Pons (tissue), 1 donor: ENCODE measurements at regions not wholly inside any gene's neighbourhood (a gene's known extent, or its start where the extent isn't known, plus 50 kb on each side); places are given as distances from the start of the nearest gene placed in this dataset.
"Not testable (repeated sequence)": the region's sequence is repeated elsewhere in the genome, so short reads cannot be mapped to it uniquely, and the experiment has no call there.

Experiments
- DNase-seq: peaks from one replicate; pipeline ENCODE4 v3.0.0-alpha.2; 2016; ENCODE audit warnings: low spot score

DNA sequence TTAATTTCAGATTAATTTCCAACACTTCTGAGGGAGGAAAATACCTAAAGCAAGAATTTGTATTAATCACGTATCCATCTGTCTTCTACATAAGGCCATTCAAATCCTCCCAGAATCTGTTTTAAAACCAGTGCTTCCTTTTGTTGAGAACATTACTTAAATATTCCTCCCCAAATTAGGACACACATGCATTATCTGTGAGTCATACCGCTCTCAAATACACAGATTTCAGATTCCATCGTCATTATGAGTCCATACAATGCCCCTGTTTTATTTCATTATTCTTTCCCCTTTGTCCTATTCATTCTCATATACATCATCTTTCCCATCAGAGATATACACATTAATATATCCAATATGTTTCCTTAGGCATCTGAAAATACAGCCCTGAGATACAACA, 57.3 kb upstream of the PRSS12 start:
- DNase-seq: no peak

GRCh38 chr4:118417325-118417724, 64.5 kb upstream of the PRSS12 start:
- no peak for DNase-seq

DNA sequence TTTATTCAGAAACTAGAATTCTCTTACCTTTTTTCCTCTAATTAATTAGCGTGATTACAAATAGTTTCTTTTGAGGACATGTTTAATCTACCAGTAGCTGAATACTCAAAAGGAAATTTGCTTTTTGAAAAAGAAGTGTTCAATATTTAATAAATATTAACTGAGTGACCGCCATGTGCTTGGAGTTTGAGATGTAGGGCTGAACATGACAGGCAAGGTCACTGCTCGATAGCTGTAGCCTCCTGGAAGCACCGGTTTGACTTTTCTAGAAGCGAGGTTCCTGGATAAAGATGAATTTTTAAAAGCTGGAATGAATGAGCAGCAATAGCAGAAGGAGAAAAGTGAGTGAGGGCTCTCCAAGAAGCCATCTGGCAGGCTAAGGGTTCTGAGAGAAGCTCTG, 65.0 kb upstream of the PRSS12 start:
- DNase-seq: not testable (repeated sequence)

DNA sequence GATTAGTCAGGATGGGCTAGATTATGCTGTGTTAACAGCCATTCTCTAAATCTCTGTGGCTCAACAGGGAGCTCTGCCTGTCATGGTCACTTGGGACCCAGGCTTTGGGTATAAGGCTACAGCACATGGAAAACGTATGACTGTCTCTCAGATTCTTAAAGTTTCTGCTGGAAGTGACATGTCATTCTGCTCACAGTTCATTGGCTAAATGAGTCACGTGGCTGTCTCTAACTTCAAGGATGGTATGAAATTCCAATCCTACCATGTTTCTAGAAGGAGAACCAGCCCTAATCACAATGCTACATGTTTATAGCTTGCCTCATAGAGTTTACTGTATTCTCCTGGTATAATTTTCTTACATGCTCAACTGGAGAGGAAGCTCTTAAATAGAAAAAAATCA, 65.6 kb upstream of the PRSS12 start:
- not testable (repeated sequence) for DNase-seq

DNA sequence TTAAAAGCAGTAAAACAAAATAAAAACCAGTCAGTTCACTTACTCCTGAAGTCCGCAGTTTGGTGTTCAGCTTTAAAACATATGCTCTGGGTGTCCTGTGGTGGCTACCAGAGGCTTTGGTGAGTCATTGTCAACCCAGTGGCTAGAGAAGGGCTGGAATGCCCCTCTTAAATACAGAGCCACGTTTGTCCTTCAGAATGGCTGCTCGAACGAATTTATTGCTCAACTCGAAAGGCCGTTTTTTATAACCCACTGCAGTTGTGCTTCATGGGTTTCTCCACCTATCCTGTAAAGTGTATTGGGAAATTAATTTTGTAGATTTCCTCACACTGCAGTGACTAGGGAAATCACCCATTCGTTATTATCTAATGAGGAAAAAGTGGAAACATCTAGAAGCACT, 66.8 kb upstream of the PRSS12 start:
- not testable (repeated sequence) for DNase-seq

DNA sequence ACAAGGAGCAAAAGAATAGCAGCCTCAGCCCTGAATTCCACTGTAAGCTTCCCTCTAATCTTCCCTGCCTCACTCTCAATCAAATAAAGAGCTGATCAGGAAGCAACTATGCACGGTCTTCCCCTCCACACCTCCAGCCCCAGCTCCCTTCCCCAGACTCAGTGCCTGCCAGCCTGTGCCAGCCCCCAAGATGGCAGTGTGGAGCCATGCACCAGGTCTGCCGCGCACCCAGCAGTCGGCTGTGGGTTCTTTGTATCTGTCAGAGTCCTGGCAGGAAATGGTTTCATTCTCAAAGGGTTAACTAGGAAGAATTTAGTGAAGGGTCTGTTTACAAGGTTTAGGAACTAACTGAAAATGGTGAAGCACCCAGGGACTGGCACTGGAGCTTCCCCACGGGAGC, 71.3 kb upstream of the PRSS12 start:
- peak; percentile 7 for DNase-seq

GRCh38 chr4:118428881-118429280, 76.1 kb upstream of the PRSS12 start:
- DNase-seq: not testable (repeated sequence)

DNA sequence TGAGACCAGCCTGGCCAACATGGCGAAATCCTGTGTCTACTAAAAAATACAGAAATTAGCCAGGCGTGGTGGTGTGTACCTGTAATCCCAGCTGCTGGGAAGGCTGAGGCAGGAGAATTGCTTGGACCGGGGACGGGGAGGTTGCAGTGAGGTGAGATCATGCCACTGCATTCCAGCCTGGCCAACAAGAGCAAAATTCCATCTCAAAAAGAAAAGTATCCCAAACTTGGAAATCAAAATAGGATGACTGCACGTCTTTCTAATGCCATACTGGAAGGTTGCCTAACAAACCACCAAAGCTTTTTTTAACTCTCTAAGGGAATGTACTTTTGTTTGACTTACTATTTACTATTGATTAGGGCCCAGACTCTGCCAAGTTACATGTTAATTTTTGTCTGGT, 79.6 kb upstream of the PRSS12 start:
- DNase-seq: not testable (repeated sequence)

DNA sequence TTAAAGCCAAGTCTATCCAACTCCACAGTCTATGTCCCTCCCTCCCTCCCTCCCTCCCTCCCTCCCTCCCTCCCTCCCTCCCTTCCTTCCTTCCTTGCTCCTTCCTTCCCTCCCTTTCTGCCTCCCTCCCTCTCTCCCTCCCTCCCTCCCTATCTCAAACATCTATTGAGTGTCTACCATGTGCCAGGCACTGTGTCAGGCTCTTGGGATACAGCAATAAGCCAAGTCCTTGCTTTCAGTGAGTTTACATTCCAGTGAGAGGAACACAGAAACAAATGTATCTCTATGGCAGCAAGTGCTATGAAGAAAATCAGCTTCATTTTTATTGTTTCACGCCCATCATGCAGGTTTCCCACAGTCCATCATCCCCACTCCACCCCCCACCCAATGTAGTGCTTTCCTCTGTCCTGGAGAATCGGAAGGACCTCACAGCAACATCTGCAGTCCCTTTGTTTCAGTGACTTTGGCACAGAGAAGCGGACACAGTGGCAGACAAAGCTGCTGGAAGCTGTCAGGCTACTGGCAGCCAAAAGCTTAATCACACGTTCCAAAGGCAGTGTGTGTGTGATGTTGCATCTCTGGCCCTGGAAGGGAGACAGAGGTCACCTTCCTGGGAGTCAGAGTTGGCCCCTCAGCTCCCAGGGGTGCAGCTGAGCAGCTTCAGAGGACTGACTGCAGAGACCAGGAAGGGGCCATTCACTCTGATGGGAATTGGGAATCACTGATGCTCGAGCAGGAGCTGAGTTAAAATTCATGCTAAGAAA, 81.0 kb upstream of the PRSS12 start:
- not testable (repeated sequence) for DNase-seq

GRCh38 chr4:118435415-118435814, 82.6 kb upstream of the PRSS12 start:
- DNase-seq: not testable (repeated sequence)

DNA sequence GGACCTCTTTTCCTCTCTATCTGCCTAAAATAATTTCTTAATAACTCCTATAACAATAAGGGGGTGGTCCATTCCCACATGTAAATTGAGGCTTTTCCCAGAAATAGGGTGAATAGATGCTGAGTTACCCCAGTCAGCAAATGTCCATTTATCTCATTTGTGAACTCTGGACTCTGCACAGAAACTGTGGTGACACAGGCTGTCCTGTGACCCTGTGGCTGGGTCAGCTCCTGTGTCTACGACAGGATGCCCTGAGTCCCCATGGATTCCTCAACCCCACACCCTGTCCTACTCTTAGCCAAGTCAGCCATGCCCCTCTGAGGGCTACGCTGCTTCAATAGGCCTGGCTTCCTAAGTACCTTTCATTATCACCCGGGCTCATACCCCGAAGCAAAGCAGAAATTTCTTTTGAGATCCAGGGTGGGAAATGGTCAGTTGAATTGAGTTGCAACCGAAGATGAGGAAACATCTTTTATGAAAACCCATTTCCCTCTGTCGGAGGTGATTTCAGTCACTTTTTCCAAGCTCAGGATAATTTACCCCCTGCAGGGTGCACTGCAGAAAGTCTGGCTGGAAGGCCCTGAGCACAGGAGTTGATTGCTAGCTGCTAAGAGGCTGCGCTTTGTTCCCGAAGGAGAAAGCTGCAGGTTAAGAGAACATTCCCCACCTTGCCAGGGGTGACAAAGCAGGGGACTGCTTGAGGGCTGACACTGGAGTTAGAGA, 89.5 kb upstream of the PRSS12 start:
- DNase-seq: not testable (repeated sequence)

DNA sequence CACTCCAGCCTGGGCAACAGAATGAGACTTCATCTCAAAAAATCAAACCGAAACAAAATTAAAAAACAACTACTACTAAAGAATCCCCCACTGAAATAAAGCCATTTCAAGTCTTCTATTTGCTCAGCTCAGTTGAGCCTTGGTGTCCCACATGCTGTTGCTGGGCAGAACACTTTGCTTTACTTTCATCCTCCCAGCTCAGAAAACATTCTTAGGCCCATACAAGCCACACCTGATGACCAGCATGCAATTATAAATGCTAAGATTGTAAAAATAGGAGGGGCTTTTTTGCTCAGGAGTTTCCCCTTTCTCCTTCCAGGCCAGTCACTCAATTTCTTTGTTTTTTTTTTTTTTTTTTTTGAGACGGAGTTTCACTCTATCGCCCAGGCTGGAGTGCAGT, 94.6 kb upstream of the PRSS12 start:
- not testable (repeated sequence) for DNase-seq

GRCh38 chr4:118454857-118455256, 102.1 kb upstream of the PRSS12 start:
- DNase-seq: not testable (repeated sequence)

- not testable (repeated sequence) for DNase-seq
Observed at GRCh38 chr4:118461435-118461834, 108.6 kb upstream of the PRSS12 start.

DNA sequence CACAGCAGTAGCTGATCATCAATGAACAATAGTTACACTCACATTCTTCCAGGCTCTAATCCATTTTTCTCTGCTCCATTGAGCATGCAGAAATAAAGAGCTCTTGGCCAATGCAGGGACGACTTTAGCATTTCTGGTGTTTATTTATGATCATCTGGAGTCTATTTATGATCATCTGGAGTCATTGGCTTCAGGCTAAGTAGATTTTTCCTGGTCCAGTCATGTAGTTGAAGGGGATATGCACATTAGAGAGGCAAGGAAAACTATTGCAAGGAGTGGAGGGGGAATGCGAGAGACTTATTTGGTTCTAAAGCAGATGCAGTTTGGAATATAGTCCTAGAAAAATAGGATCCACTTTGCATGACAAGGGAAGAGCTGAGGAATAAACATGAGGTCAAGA, 113.0 kb upstream of the PRSS12 start:
- not testable (repeated sequence) for DNase-seq

GRCh38 chr4:118474001-118474626, 121.3 kb upstream of the PRSS12 start:
- not testable (repeated sequence) for DNase-seq

DNA sequence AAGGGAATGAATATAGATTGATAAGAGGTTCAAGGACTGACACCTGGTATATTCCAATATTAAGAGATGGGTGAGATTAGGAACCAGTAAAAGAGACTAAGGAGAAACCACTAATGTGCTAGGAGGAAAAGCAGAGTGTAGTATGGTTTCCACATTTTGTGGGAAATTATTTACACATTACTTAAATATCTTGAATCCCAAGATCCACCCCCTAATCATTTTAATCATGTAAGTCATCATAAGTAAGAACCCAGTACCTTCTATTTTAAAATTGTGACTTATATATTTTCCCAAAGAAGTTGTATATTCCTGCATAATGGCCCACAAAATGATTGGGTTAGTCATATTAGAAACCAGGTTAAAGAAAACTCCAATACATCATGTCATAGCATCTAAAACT, 122.0 kb upstream of the PRSS12 start:
- DNase-seq: not testable (repeated sequence)

DNA sequence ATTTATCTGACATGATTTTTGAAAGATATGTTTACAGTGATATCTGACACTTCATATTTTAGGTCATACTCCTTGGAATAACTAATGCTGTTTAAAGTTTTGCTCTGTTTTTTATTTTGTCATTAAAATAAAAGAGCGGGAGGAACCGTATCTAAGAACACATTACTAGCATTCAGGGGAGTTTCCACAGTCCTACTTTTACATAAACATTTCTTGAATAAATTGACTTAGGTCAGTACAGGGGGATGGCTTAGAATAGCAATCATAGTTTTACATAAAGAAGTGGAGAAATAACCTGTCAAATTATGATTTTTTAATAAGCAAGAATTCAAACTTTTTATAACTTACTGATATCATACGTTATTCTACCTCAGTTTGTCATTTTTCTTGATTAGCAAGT, 123.1 kb upstream of the PRSS12 start:
- not testable (repeated sequence) for DNase-seq

GRCh38 chr4:118477826-118478225, 125.0 kb upstream of the PRSS12 start:
- DNase-seq: not testable (repeated sequence)

- not testable (repeated sequence) for DNase-seq
Observed at GRCh38 chr4:118485801-118486314, 133.1 kb upstream of the PRSS12 start.

DNA sequence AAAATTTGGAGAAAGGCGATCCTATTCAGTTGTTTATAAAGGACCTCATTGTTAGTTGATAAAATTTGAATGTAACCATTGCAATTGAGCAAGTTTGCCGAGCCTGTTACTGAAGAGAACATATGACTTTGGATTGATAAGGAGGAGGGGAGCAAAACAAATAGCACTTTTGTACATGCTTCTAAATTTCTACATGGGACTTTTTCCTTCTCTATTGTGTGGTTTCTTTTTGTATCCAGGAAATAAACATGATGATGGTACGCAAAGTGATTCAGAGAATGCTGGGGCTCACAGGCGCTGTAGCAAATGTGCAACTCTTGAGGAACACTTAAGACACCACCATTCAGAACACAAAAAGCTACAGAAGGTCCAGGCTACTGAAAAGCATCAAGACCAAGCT, 140.2 kb upstream of the PRSS12 start:
- peak; percentile 1 for DNase-seq

DNA sequence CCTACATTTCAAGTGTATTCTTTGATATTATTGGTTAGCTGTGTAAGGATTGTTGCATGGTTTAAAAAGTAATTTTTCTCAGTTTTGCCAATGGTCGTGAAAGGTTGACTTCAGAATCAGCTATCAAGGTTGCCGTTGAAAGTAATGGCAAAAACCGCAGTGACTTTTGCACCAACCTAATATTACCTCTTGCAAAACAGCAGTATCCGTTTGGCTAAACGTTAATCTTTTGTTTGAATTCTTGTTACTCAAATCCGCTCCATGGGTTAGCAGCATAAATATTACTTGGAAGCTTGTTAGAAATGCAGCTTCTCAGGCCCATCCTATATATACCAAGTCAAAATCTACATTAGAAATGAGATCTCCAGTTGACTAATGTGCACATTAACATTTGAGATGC, 141.6 kb upstream of the PRSS12 start:
- not testable (repeated sequence) for DNase-seq

GRCh38 chr4:118502967-118503366, 150.2 kb upstream of the PRSS12 start:
- not testable (repeated sequence) for DNase-seq
